GM18505 (cell line): ENCODE measurements at regions not wholly inside any gene's neighbourhood (a gene's known extent, or its start where the extent isn't known, plus 50 kb on each side); places are given as distances from the start of the nearest gene placed in this dataset.

Source experiments
- ATAC-seq: cut with Tn5 transposase; IDR thresholded peaks from one replicate; pipeline ENCODE4 v1.9.1; 2021; ENCODE audit not compliant: unreplicated experiment
- POLR2A ChIP-seq: IDR thresholded peaks from 4 replicates; pipeline ENCODE4 v1.6.1; 2011; ENCODE audit warnings: borderline replicate concordance; ENCODE audit not compliant: insufficient read depth, insufficient read length; ENCODE audit errors: extremely low read depth

DNA sequence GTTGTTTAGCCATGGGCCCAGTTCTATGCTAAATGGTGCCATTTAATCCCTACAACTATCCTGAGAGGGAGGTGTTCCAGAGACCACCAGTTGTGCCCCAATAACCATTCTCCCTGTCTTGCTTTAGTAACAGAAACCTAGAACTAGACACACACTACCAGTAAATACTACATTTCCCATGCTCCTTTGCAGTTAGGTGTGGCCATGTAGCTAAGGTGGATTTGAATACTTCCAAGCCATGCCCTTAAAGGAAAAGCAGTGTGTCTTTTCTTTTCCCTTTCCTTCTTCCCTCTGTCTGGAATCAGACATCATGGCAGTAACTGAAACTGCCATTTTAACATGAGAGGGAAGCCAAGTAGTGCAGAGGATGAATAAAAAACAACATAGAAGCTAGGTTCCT, 90.9 kb upstream of the TMEM33 start:
- TF ChIP-seq POLR2A = no peak
- no peak for ATAC-seq

DNA sequence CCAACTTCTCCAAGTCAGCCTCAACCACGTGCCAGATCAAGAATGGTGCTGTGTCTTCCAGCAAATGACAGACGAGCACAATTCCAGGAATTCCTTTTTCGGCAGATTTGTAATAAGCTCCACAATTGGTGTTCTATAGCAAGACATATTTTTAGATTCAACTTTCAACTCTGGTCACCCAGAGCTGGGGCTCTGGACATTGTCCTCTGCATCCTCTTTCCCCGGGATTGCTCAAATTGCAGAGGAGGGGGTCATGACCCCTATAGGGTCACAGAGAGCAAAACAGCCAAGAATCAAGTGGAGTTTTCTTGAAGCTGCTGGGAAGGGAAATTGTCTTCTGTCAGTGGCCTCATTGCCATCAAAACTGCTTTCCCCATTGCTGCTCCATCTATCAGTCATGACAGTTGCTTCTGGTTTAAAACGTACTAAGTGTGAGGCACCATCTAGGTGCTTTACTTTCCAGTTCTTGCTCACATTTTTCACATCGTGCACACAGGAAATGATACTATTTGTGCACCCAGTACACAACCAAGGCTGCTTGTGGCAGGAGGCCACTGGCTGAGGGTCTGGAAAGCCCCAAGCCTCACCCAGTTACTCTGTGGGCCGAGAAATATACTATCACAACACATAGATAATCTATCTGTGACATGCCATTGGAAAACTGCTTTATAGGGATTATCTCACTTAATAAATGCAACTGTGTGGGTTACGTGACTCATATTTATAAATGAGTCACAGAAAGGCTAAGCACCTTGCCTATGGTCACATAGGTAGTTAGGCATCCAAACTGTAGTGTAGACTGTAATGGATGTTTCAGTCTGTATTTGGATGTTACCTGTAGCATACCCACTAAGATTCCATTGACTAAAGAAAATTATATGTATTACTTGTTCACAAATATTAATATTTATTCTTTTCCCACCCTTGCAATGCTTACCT, 91.7 kb upstream of the PHOX2B start:
- TF ChIP-seq POLR2A = no peak
- peak; percentile 65 for ATAC-seq

GRCh38 chr4:41838590-41838989, 90.1 kb upstream of the PHOX2B start:
- TF ChIP-seq POLR2A = no peak
- no peak for ATAC-seq

GRCh38 chr4:41835321-41835995, 86.9 kb upstream of the PHOX2B start:
- no peak for ATAC-seq
- TF ChIP-seq POLR2A = no peak

GRCh38 chr4:41832961-41833360, 84.4 kb upstream of the PHOX2B start:
- no peak for TF ChIP-seq POLR2A
- ATAC-seq = no peak

GRCh38 chr4:41822325-41822724, 73.8 kb upstream of the PHOX2B start:
- ATAC-seq = no peak
- no peak for TF ChIP-seq POLR2A

DNA sequence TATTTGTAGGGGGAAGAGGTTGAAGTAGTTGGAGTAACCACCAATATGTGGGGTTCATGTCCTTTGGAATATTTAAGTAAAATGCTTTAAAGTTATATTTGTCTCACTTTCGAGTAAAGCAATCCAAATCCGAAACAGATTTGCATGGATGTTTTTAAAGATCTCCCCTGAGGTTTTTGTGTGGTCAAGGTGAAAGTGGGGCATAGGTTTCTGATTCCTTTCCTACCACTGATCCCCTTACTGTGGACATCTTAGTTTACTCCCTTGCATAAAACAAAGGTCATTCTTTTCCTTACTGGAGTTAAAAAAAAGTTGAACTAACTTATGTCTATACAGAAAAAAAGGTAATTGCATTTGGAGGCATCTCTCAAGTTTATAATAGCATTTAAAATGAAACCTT, 71.9 kb upstream of the PHOX2B start:
- no peak for ATAC-seq
- TF ChIP-seq POLR2A = no peak

- no peak for ATAC-seq
Measured at GRCh38 chr4:41819621-41820020, 71.1 kb upstream of the PHOX2B start.

GRCh38 chr4:41815473-41815872, 66.9 kb upstream of the PHOX2B start:
- ATAC-seq = no peak
- no peak for TF ChIP-seq POLR2A

More at GRCh38 chr4:41819621-41820020, 71.1 kb upstream of the PHOX2B start:
- TF ChIP-seq POLR2A = no peak

DNA sequence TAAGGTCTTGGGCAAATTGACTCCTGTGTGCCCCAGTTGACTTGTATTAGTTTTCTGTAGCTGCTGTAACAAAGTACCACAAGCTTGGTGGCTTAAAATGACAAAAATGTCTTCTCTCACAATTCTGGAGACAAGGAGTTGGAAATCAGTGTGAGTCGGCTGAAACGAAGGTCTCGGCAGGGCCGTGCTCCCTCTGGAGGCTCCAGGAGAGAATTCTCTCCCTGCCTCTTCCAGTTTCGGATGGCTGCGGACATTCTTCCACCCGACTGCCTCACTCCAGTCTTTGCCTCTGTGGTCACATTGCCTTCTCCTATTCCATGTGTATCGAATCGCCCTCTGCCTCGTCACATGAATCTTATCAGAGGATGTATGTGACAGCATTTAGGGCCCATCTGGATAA, 66.0 kb upstream of the PHOX2B start:
- ATAC-seq = no peak
- no peak for TF ChIP-seq POLR2A

GRCh38 chr4:41806807-41807206, 58.3 kb upstream of the PHOX2B start:
- TF ChIP-seq POLR2A = no peak

GRCh38 chr4:41802590-41802989, 54.1 kb upstream of the PHOX2B start:
- TF ChIP-seq POLR2A = no peak
- no peak for ATAC-seq

More at GRCh38 chr4:41806807-41807206, 58.3 kb upstream of the PHOX2B start:
- ATAC-seq = no peak

- ATAC-seq = no peak
Measured at GRCh38 chr4:41799126-41799525, 50.6 kb upstream of the PHOX2B start.

More at GRCh38 chr4:41799126-41799525, 50.6 kb upstream of the PHOX2B start:
- TF ChIP-seq POLR2A = no peak
